Neural crest cell (in vitro differentiated cells): ENCODE measurements at regions not wholly inside any gene's neighbourhood (a gene's known extent, or its start where the extent isn't known, plus 50 kb on each side); places are given as distances from the start of the nearest gene placed in this dataset.

ENCODE experiments used
- DNase-seq: peaks from one replicate; pipeline ENCODE4 v3.0.0; 2021; ENCODE audit warnings: low read depth, mixed read lengths, low spot score
- H3K27ac Mint-ChIP-seq: one replicate; pipeline ENCODE4 v1.8.0; 2021; ENCODE audit warnings: mild to moderate bottlenecking, mixed read lengths; ENCODE audit not compliant: unreplicated experiment
- H3K27me3 Mint-ChIP-seq: 2 replicates; pipeline ENCODE4 v1.8.0; 2021; ENCODE audit warnings: low read depth, mild to moderate bottlenecking, mixed read lengths
- H3K36me3 Mint-ChIP-seq: 2 replicates; pipeline ENCODE4 v1.8.0; 2021; ENCODE audit warnings: low read depth, mild to moderate bottlenecking, mixed read lengths
- H3K4me1 Mint-ChIP-seq: 2 replicates; pipeline ENCODE4 v1.8.0; 2021; ENCODE audit warnings: mixed read lengths
- H3K4me3 Mint-ChIP-seq: one replicate; pipeline ENCODE4 v1.8.0; 2021; ENCODE audit warnings: mild to moderate bottlenecking, mixed read lengths
- H3K9me3 Mint-ChIP-seq: 2 replicates; pipeline ENCODE4 v1.8.0; 2021; ENCODE audit warnings: mixed read lengths
- CTCF ChIP-seq: fragments of 200-600 bp; sonication (generic); conservative IDR thresholded peaks from 2 replicates; pipeline ENCODE4 v1.5.0; 2021; ENCODE audit warnings: antibody characterized with exemption, mild to moderate bottlenecking

GRCh38 chr4:144799486-144799885 lies 153.5 kb downstream of the HHIP start:
- H3K27ac Mint-ChIP-seq: no peak overlapping the region
- peaks cover 14% of the 10 kb centered on the region for H3K9me3 Mint-ChIP-seq
- no peak for TF ChIP-seq CTCF
- H3K4me3 Mint-ChIP-seq: no peak overlapping the region
- H3K36me3 Mint-ChIP-seq: peaks cover 13% of the 10 kb centered on the region
- H3K27me3 Mint-ChIP-seq: no peaks in the 10 kb centered on the region
- no peaks in the 10 kb centered on the region for H3K4me1 Mint-ChIP-seq
- DNase-seq: no peak

GRCh38 chr4:144801731-144802130 lies 155.8 kb downstream of the HHIP start:
- no peak for TF ChIP-seq CTCF
- Mint-ChIP-seq H3K27me3 (no peaks in the 10 kb centered on the region), H3K27ac (no peak overlapping the region), H3K4me1 (no peaks in the 10 kb centered on the region), H3K9me3 (peaks cover 13% of the 10 kb centered on the region), H3K36me3 (peaks cover 11% of the 10 kb centered on the region), H3K4me3 (no peak overlapping the region)
- DNase-seq: no peak

GRCh38 chr4:144808034-144808433 lies 162.1 kb downstream of the HHIP start:
- DNase-seq: no peak
- Mint-ChIP-seq H3K27me3 (no peaks in the 10 kb centered on the region), H3K4me3 (peak overlapping the region; percentile 24), H3K4me1 (peaks cover 4% of the 10 kb centered on the region), H3K27ac (no peak overlapping the region), H3K9me3 (peaks cover 16% of the 10 kb centered on the region), H3K36me3 (peaks cover 25% of the 10 kb centered on the region)
- TF ChIP-seq CTCF: no peak

- TF ChIP-seq CTCF: no peak
- no peak for DNase-seq
- Mint-ChIP-seq H3K9me3 (peaks cover 15% of the 10 kb centered on the region), H3K36me3 (peaks cover 26% of the 10 kb centered on the region), H3K27ac (peak overlapping the region; percentile 96), H3K4me1 (peaks cover 4% of the 10 kb centered on the region), H3K27me3 (no peaks in the 10 kb centered on the region), H3K4me3 (peak overlapping the region; percentile 95)
Observed at GRCh38 chr4:144809056-144809640, 163.2 kb downstream of the HHIP start.

GRCh38 chr4:144816668-144817067 lies 170.7 kb downstream of the HHIP start:
- no peak overlapping the region for H3K27ac Mint-ChIP-seq
- DNase-seq: no peak
- no peak overlapping the region for H3K4me3 Mint-ChIP-seq
- peaks cover 24% of the 10 kb centered on the region for H3K36me3 Mint-ChIP-seq
- H3K4me1 Mint-ChIP-seq: peaks cover 12% of the 10 kb centered on the region
- peaks cover 14% of the 10 kb centered on the region for H3K9me3 Mint-ChIP-seq
- no peaks in the 10 kb centered on the region for H3K27me3 Mint-ChIP-seq
- TF ChIP-seq CTCF: no peak
